ENCODE measurements at regions not wholly inside any gene's neighbourhood (a gene's known extent, or its start where the extent isn't known, plus 50 kb on each side); places are given as distances from the start of the nearest gene placed in this dataset.

- TF ChIP-seq, protein P1, sequence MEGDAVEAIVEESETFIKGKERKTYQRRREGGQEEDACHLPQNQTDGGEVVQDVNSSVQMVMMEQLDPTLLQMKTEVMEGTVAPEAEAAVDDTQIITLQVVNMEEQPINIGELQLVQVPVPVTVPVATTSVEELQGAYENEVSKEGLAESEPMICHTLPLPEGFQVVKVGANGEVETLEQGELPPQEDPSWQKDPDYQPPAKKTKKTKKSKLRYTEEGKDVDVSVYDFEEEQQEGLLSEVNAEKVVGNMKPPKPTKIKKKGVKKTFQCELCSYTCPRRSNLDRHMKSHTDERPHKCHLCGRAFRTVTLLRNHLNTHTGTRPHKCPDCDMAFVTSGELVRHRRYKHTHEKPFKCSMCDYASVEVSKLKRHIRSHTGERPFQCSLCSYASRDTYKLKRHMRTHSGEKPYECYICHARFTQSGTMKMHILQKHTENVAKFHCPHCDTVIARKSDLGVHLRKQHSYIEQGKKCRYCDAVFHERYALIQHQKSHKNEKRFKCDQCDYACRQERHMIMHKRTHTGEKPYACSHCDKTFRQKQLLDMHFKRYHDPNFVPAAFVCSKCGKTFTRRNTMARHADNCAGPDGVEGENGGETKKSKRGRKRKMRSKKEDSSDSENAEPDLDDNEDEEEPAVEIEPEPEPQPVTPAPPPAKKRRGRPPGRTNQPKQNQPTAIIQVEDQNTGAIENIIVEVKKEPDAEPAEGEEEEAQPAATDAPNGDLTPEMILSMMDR (IDR thresholded peaks at IDR 0.05), result no peak
- no peak for TF ChIP-seq EZH2 (IDR thresholded peaks at IDR 0.05; ENCODE audit: borderline replicate concordance, insufficient read depth, low read depth, low read length, poor library complexity, severe bottlenecking)
Measured at GRCh38 chr11:96906476-96906875, 516.7 kb downstream of the JRKL start.
